ENCODE measurements at regions not wholly inside any gene's neighbourhood (a gene's known extent, or its start where the extent isn't known, plus 50 kb on each side); places are given as distances from the start of the nearest gene placed in this dataset.

DNA sequence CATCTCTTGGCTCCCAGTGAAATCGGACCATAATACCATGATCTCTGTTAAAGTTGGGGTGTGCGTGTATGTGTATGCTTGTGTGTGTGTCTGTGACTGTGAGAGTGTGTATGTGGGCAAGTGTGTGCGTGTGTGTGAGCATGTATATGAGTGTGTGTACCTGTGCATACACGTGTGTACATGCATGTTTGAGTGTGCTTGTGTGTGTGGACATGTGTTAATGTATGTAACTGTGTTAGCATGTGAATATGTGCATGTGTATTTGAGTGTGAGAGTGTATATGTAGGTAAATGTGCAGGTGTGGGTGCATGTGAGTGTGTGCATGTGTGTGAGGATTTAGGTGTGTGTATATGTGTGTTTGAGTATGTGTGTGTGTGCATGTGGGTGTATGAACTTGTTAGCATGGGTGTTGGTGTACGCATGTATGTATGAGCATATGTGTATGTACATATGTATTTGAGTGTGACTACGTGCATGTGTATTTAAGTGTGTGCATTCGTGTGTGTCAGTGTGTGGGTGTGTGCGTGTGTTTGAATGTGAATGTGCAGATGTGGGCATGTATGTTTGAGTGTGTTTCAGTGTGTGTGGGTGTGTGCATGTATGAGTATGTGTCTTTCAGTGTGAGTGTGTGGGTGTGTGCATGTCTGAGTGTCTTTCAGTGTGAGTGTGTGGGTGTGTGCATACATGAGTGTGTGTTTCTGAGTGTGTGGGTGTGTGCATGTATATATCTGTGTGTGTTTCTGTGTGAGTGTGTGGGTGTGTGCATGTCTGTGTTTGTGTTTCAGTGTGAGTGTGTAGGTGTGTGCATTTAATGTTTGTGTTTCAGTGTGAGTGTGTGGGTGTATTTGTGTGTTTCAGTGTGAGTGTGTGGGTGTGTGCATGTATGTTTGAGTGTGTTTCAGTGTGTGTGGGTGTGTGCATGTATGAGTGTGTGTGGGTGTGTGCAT is 183.2 kb downstream of the SOX9 start:
- no peak for DNase-seq

DNA sequence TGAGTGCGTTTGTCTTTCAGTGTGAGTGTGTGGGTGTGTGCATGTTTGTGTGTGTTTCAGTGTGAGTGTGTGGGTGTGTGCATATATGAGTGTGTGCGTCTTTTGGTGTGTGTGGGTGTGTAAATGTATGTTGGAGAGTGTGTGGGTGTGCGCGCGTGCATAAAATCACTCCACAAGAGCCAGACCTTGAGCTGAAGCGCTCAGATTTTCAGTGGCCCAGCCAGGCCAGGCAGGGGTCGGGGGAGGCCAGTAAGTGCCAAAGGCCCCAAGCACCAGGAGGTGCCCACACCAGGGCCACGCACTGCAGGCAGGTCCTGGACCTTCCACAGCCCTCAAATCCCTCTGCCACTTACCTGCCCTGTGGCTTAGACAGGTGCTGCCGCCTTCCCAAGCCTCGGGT is 184.0 kb downstream of the SOX9 start:
- no peak for DNase-seq

DNA sequence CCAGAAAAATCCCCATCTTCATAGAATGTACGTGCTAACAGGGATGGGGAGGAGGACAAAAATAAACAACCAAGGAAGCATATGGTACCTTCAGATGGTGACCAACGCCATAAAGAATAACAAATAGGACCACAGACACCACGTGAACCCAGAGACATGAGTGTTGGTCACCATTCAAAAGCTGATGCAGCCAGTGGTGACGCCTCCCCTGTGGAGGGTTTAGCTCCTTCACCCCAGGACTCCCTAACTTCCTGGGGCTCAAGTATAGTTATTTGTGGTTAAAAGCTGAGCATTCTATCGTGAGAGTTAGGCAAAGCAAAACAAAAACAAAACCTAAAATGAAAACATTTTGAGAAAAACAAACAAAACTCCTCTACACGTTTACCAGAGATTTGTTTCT is 184.7 kb downstream of the SOX9 start:
- DNase-seq, result no peak

DNA sequence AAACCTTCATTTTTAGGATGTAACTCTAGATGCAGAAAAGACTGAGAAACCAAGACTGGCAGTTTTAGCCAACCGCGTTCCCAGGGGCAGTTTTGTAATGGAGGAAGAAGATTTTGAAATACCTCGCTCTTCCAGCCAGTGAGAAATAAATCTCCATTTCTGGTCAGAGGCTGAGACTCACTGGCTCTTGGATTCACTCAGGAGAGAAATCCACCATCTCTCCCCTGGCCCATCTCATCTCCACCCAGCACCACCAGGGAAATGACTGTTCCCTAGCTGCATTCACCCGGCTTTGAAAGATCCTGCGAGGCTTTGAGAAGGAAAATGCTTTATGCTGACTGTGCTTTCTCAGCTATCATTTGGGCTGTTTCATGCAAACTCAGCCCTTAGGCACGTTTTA is 185.2 kb downstream of the SOX9 start:
- DNase-seq, result no peak

DNA sequence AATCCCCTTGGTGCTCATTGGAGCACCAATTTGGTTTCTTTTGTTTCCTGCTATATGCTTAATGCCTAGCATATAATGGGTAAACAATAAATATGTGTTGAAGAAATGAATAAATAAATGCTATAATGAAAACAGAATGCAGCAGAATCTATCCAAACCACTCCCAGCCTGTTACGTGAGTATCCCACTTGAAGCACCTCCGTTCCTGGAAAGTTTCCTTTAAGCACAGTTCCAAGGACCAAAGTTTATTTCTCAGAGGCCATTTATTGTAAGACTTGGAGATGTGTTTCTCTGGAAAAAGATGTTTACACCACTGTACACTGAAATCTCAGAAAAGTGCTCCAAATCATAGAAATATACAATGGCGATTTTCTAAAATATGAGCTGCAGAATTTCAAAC is 187.0 kb downstream of the SOX9 start:
- peak; percentile 15 for DNase-seq

DNA sequence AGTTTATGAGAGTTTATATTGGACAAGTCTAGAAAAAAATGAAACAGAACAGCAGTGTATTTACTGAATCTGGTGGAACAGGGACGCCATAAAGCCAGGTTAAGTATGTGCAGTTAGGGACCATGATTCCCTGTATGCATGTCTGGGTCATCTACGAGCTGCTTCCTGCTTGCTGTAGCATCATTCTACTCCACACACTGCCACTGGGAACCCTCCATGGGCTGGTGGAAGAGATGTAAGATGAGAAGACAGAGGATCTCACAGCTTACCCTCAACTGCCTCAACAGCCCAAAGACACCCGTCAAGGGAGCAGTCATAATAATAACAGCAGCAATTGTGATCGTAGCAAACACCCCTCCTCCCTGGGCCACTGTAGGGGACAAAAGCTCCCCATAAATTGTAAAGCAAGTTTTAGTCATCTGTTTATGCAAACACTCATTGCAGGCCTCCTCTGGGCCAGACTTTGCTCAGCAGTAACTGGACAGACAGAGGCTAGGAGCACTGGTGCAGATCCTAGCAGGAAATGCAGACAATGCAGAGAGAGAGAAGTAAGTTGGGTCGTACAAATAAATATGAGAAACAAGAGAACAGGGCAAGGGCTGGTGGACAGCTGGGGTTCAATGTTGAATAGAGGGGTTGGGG is 188.0 kb downstream of the SOX9 start:
- no peak for DNase-seq

DNA sequence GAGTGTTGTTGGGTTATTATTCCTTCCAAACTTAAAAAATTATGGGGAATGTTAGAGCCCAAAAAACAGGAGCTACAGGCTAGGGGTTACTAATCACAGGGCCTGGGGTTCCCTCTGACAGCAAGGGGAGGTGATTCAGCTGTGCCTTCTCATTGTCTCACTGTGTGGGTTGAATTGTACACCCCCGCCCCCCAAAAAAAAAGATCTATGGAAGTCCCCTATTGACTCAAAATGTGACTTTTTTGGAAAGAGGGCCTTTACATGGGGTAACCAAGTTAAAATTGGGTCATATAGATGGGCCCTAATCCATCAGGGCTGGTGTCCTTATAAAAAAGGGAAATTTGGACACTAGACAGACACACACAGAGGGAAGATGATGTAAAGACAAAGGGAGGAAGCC is 190.2 kb downstream of the SOX9 start:
- DNase-seq, result no peak

DNA sequence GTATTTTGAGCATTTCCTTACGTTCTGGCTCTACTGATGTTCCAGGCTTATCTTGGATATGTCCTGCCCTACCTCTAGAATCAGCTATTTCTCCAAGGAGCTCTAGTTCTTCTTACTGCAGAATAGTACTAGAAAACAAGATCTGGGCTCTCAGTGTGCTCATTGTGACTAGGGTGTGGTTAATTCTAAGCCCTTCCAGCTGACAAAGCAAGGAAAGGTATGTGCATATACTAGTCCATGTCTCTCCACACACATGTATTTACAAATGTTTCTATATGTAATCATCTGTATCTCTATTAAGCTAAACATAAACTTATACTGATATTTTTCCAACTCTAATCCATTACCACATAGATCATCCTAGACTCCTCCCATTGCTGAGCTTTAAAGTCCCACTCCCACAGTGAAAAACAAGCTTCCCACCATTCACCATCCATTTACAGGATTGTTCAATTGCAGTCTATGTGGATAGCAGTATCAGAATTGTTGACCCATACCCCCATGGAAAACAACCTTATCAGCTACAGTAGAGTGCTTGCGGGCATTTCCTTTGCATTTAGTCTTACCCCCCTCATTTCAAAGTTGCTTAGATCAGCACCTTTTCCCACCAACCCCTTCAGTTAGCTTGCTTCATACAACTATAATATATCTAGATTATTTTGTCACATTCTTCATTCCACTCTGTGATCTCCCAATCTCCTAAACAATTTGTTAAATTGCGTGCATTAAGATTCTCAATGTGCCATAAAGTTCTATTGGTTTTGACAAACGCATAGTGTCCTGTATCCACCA is 194.5 kb downstream of the SOX9 start:
- no peak for DNase-seq

DNA sequence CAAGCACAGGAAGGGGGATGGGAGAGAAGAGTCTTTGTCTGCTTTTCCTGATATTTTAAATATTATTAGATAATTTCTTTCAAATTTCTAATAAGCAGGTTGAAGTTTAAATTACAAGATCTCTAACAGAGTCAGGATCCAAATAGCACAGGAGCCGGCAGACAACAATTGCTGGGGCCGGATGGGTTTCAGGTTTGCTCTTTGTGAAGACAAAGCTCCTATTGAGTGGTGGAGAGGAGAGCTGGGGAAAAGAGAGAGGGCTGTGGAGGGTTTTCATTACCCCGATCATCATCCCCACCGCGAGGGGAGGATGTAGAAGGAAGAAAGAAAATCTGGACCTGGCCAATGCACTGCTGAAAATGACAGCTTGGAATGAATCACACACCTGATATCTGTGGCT is 197.3 kb downstream of the SOX9 start:
- no peak for DNase-seq

DNA sequence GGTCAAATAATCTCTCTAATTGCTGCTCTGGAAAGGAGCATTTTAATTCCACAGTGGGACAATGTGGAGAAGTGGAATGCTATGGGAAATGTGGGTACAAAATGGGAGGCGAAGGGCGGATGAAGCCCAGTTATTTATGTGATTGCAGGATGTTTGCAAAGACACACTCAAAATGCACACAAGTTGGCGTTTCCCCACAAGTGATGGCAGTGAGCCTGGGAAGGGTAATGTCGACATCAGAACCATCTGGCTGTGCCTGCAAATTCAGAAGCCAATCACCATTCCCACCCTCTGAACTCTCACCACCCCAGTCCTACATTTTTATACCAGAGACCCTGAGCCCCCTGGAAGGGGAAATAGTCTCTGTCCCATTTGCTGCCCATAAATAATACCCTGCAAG is 201.1 kb downstream of the SOX9 start:
- DNase-seq, result no peak

DNA sequence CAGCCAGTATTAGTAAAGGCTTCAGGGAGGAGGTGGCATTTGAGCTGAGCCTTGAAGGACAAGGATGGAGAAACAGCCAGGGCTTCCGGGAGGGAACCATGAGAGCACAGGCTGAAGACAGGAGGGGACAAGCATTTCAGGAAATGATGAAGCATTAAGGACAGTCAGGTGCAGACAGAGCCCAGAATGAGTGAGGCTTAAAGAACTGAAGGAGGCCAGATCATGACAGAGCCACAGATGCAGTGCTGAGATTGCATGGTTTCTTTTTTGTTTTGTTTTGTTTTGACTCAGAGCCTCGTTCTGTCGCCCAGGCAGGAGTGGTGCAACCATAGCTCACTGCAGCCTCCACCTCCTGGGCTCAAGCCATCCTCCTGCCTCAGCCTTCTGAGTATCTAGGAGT is 211.5 kb downstream of the SOX9 start:
- no peak for DNase-seq

DNA sequence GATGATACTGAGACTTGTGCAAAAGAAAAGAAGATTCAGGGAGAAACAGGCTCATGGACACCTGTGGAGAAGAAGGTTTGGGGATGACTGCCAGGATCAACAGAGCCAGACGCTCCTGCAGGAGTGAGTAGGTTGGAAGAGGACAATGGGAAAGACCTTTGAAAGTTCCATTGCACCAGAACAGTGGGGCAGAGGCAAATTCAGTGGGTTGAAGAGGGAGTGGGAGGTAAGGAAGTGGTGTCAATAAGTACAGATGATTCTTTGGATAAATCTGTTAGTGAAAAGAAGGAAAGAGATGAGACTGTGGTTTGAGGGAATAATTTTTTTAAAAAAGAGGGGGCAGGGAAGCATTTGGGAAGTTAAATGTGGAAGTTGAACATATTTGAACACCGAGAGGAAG is 212.8 kb downstream of the SOX9 start:
- DNase-seq, result no peak

DNA sequence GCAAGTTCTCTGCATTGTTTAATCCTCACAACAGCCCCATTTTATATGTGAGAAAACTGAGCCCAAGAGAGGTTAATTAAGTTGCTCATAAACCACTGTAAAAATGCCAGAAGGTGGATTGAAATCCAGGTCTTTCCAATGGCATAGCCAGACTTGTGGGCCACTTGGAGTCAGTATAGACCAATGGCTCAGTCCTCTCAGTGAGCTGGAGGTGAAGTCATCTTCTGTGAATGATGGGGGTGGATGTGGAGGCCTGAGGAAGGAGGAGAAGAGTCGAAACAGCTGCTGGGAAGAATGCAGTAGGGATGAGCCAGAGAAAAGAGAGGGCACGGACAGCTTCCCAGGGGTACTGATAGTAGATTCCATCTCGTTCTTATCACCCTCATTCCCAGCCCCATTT is 213.4 kb downstream of the SOX9 start:
- DNase-seq, result no peak

DNA sequence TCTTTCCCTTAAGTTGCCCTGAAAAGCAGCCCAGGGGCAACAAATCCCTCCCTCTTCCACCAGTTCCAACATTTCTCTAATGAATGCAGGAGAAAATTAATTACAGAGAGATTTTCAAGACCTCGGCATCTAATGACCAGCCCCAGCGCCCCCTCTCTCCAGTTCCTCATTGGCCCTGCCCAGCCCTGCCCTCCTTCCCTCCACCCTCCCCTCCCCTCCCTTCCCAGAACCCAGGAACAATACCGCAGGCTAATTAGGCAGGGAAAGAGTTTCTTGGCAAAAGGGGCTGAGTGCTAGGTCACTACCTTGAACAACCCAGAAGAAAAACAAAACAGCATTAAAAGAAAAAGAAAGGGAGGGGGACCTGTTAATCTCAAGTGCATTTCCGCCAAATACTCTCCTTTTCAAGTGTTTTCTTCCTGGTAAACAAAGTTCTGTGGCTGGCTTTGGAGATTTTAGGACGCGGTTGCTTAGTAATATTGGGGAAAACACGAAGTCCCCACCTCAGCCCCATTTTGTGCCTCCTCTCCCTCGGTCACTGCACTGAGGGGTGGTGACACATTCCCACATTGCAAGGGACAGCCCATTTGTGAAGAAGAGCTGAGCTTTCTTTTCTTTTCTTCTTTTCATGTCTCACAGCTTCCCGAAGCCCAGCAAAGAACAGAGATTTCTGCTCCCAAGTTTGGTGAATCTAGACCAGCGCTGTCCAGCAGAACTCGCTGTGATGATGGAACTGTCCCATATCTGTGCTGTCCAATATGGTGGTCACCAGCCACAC is 215.4 kb downstream of the SOX9 start:
- no peak for DNase-seq

DNA sequence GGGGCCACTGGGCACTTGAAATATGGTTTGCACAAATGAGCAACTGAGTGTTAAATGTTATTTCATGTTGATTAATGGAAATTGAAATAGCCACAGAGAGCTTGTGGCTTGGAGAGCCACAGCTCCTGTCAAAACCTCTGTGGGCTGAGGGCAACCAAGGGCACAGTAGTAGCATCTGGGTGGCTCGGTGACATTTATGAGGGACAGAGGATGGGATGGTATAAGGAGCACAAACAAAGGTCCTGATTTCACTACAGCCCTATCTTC is 215.9 kb downstream of the SOX9 start:
- DNase-seq, result no peak

DNA sequence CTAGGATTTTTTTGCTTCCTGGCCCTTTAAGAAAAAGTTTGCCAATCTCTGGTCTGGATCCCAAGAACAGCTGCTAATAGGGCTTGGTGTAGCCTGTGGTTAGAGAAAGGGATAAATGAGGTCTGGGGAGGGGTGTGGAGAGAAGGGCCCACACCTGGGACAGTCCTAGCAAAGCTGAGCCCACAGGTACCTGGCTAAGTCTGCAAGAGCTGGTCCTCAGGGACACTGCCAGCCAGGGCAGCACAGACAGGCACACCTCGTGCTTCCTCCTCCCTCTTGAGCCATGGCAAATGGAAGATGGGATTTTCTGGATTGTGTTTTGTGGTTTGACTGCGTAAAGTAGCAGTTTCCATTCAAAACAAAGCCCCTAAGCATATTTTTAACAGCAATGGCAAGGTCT is 217.5 kb downstream of the SOX9 start:
- no peak for DNase-seq

DNA sequence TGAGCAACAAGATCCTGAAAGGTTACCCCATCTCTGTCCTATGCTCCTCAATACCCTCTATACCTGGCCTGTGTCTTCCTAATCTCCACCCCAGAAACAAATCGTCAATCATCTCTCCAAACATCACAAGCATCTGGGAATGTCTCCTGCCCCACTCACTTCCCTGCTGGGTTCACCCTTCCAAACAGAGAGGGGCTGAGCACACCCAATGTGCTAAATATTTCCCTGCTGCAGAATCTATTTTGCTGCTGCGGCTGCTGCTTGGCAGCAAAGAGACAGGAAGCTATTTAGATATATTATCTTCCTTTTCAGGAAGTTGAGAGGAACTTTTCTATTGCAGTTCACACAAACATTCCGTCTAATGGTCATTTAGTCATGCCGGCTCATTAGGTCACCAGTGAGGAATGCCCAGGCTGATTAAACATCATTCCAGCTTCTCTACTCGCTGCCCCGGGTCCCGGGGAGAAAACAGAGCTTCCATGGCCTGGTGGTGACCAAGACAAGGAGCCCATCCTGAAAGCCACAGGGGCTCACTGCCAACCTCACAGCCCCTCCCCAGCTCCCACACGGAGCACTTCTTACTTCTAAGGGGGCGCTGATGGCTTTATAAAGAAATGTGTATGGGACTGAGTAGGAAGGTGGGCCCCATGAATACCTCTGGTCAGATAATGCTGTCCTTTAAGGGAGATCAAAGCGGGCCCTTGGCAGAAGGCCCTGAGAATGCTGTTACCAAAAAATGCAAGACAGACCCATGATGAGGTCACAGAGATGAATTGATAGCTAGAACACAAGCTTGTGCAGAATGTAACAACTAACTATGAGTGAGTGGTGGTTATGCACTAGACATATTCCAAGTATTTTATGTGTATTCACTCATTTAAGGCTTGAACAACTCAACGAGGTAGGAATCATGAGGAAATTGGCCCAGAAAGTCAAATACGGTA is 218.3 kb downstream of the SOX9 start:
- no peak for DNase-seq

DNA sequence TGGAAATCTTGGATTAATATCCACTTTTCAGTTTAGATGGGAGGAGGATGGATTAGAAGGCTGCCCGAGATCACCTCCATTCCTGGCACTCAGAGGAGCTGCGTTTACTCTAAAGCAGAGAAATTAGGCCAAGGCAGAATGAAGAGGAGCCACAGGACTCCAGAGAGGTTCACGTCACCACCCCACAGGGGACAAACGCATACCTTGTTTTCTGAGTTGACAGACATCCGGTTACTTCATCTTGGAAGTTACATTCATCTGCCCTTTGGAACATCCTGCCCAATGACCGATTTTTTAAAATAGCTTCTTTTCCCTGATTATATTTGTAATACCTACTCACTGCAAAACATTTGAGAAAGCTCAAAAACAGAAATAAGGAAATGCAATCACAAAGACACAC is 220.0 kb downstream of the SOX9 start:
- DNase-seq, result no peak

DNA sequence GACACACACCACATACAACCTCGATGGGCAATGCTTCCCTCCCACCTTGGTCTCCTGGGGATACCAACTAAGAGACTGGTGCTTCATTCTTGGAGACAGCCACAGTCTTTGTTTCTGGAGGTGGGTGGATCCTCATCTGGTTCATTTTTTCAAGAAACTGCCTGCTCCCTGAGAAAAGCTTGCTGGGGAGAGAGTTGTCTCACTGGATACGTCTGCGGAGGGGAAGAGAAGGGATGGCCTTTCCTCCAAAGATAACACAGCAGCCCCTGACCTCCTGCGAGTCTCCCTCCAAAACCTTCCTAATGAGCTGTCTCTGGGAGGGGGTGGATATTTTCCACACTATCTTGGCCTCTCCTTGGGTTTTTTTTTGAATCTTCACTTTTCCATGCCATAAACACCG is 221.2 kb downstream of the SOX9 start:
- DNase-seq, result no peak

DNA sequence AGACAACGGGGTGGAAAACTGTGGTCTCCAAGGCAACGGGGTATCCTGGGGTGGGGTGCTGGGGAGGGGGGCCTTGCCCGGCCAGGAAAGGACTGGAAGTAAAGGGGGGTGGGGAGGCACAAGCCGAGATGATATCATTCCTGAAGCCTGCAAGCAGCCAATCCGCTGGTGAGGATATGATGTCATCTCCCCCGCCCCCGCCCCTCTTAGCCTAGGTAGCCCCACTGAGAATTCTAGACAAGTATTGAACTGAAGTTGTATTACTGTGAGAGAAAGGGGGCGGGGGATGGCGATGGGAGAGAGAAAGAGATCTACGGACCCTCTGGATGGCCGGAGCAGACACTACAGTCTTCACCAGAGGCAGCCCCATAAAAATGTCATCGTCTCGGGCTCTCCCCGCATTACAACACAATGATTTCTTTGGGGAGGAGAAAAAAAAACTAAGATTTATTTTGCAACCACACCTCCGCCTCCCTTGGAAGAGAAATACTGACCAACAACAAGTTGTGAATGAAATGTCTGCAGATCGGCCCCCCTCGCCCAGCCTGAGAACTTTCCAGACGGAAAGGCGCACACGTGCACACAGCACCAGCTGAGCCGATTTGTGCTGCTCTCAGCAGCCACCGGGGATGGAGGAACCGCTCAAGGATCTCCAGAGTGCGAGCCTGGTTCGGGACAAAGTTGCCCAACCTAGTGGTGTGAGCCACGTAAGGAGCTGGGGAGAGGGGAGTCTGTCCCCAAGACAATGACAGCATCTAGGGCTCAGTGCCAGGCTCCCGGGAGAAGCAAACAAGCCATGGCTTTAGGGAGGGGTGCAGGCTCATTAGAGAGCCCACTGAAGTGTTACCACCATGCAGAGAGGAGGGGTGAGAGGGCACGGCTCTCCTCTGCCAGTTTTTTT is 222.1 kb downstream of the SOX9 start:
- DNase-seq, result peak; percentile 23

DNA sequence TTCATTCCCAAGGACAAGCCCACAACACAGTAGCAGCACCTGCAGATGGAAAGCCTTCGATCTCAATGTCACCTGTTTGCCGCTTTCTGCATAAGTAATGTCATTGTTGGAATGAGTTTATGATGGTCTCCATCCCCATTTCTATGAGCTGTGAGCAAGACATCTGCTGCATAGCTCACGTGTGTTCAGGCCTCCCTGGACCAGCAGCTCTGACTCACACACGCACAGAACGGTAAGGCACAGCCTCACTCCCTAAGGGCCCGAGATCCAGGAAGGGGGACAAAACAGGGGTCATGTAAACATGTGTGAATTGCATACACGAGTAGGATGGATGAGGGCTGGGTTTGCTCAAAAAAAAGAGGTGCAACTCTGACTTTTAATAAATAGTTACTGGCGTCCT is 223.1 kb downstream of the SOX9 start:
- no peak for DNase-seq

Measured in hindlimb muscle (tissue), 1 donor.